Thyroid gland (tissue), 4 donors: ENCODE measurements at regions not wholly inside any gene's neighbourhood (a gene's known extent, or its start where the extent isn't known, plus 50 kb on each side); places are given as distances from the start of the nearest gene placed in this dataset.

ENCODE experiments used
- CTCF ChIP-seq, 6 experiments: fragments of 200-600 bp in 3 of 6; fragments of 450-650 bp in 3 of 6; sonication (generic) in 3 of 6; IDR thresholded peaks; one replicate each; pipeline ENCODE4 v1.5.1; 2016 to 2019; ENCODE audit warnings: antibody characterized with exemption in 6 of 6, mild to moderate bottlenecking in 2 of 6, inconsistent platforms in 1 of 6, moderate library complexity in 1 of 6
- POLR2A ChIP-seq, 2 donors: fragments of 450-650 bp; IDR thresholded peaks; one replicate each; pipeline ENCODE4 v1.6.1; 2017; ENCODE audit warnings: antibody characterized with exemption in 2 of 2, mild to moderate bottlenecking in 2 of 2, moderate library complexity in 1 of 2

- TF ChIP-seq CTCF (IDR thresholded peaks at IDR 0.05) (no peak), POLR2A (IDR thresholded peaks at IDR 0.05) (no peak)
Observed at GRCh38 chr10:85508159-85508558, 858.4 kb downstream of the GRID1 start.
